ENCODE measurements at regions not wholly inside any gene's neighbourhood (a gene's known extent, or its start where the extent isn't known, plus 50 kb on each side); places are given as distances from the start of the nearest gene placed in this dataset.

DNA sequence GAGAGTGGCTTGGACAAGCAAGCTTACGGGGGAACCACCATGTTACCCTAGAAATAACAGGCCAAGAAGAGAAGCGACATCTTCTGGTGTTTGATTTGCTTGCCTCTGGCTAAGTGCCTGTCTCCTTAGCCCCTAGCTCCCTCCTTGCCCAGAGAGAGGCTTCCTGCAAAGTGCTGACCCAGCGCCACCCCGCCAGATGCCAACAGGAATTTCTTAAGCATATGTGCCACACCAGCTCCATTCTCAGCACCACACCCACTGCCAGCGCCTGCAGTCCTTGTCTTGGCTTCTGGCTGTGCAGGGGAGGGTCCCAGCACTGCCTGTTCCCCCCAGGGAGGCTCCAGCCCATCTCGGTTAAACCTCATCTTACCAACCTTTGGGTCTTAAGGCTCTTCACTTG, 74.2 kb upstream of the NCOR2 start (continued):
- TF ChIP-seq RARB (CRISPR knock-in tag; IDR thresholded peaks at IDR 0.05) = no peak
- no peak for TF ChIP-seq KDM5A (IDR thresholded peaks at IDR 0.05)
- TF ChIP-seq CBX2 (IDR thresholded peaks at IDR 0.05; ENCODE audit: borderline replicate concordance, low read depth) = no peak
- no peak for TF ChIP-seq FOSL2 (IDR thresholded peaks at IDR 0.05)
- no peak for TF ChIP-seq FOSL2 (CRISPR knock-in tag; IDR thresholded peaks at IDR 0.05)
- no peak for TF ChIP-seq TFCP2L1 (CRISPR knock-in tag; IDR thresholded peaks at IDR 0.05)
- no peak for TF ChIP-seq CHD4 (IDR thresholded peaks at IDR 0.05; ENCODE audit: borderline replicate concordance)
- TF ChIP-seq HOXB13 (CRISPR knock-in tag; IDR thresholded peaks at IDR 0.05; ENCODE audit: low read depth) = no peak
- TF ChIP-seq, protein P1, sequence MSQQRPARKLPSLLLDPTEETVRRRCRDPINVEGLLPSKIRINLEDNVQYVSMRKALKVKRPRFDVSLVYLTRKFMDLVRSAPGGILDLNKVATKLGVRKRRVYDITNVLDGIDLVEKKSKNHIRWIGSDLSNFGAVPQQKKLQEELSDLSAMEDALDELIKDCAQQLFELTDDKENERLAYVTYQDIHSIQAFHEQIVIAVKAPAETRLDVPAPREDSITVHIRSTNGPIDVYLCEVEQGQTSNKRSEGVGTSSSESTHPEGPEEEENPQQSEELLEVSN (IDR thresholded peaks at IDR 0.05; ENCODE audit: borderline replicate concordance, low read depth) = no peak

DNA sequence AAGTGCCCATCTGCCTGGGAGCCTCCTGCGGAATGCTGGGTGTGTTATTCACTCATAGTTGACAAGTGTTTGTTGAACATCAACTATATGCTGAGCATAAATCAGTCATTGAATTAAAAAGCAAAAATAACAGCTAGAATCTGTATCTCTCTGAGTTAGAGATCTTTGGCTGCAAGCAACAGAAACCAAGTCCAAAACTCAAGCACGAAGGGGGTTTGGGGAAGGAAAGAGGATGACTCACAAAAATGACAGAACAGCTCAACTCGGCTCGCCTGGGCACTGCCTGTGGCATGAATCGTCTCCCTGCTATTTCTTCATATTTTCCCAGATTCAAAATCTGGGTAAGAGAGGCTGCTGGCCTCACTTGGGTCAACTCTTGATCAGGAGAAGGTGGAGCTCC, 72.6 kb upstream of the NCOR2 start:
- peak overlapping the region in 1 of 2 experiments; percentile 71; a peak in 2 of 6 replicates for H3K27ac ChIP-seq
- no peaks in the 10 kb centered on the region for H3K9me3 ChIP-seq
- WGBS (ENCODE audit: missing lambda C conversion rate) = 23% methylated on average over 5 of the region's 5 CpGs
- 0 out of 3 replicates have a peak overlapping the region, but pooled peaks have one; percentile 11 for H3K4me2 ChIP-seq
- TF ChIP-seq FOSL2 (IDR thresholded peaks at IDR 0.05) = no peak
- TF ChIP-seq FOSL2 (CRISPR knock-in tag; IDR thresholded peaks at IDR 0.05) = peak; percentile 60
- TF ChIP-seq JUN (IDR thresholded peaks at IDR 0.05) = no peak
- ChIA-PET CTCF (interaction anchor here (0.7 to 1.8 kb wide), 4 partner anchors 16 to 131 kb away, joined by 3 to 8 read pairs (median 6); no protein-coding TSS in a partner anchor), POLR2A (no interaction called here)
- H3K4me1 ChIP-seq = peaks cover 30% of the 10 kb centered on the region
- peak in 1 of 2 experiments; percentile 28; a peak in 2 of 6 replicates for ATAC-seq
- no peak overlapping the region for H3K4me3 ChIP-seq
- no peak for FAIRE-seq
- DNase-seq (ENCODE audit: low read depth in 1 of 2, low spot score in 1 of 2) = peak in 1 of 2 experiments; percentile 39

DNA sequence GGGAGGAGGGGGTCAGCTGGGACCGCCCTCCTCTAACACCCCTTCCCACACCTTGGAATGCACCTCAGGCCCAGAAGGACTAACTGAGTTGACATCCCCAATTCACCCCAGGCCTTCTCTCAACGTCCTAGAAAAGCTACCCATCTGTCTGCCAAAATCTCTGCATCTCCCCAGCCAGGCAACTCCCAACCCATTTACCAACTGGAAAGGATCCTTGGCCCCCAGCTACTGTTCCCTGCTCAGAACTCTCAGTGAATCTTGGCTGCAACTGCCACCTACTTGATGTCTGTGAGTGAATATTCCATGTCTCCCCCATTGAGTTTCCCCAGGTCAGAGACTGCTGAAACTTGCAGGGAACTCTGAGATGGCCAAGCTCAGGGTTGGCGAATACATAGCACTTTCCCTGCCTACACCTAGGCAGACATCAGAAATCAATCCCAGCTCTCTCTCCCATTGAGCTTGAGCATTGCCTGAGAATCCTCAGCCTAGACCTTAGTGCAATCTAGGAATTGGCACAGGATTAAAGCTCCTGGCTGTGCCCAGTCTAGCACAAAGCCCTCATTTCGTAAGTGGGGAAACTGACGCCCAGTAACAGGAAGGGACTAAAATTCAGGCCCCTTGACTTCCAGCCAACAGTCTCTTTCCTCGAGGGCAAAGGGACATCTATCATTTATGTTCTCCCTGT, 71.9 kb upstream of the NCOR2 start:
- CTCF ChIA-PET = interaction anchor here (0.6 to 1.8 kb wide), 3 partner anchors 17 to 132 kb away, joined by 3 to 8 read pairs (median 3); no protein-coding TSS in a partner anchor
- peaks cover 31% of the 10 kb centered on the region for H3K4me1 ChIP-seq

DNA sequence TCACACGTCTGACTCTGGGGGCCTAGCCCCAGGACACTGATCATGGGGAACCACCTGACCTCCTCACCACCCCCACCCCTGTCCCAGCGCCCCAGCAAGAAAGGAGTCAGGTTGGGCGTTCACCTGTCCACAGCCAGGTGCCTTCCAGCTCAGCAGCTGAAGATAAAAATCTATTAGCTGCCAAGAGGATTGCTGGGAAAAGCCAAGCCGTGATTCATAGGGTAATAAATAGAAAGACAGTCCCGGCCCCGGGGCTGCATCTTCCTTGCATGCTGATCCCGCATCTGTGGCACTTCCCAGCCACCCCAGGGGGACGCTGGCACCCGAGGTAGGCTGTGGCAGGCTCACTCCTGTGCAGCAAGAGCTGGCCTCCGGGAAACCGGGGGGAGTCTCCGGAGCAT, 70.2 kb upstream of the NCOR2 start:
- ChIA-PET CTCF (no interaction called here), POLR2A (no interaction called here)
- Histone ChIP-seq H3K27ac (peak overlapping the region; percentile 13 to 71; a peak in 3 of 6 replicates), H3K4me1 (peaks cover 48% of the 10 kb centered on the region), H3K9me3 (no peaks in the 10 kb centered on the region), H3K4me2 (peak overlapping the region; percentile 5; the same call in 1 of the 3 replicates), H3K4me3 (no peak overlapping the region)
- WGBS (ENCODE audit: missing lambda C conversion rate) = 41% methylated on average over 12 of the region's 12 CpGs
- DNase-seq (ENCODE audit: low read depth in 1 of 2, low spot score in 1 of 2) = no peak
- no peak for ATAC-seq
- FAIRE-seq = no peak
- TF ChIP-seq ZNF302 (CRISPR knock-in tag; IDR thresholded peaks at IDR 0.05) = no peak
- no peak for TF ChIP-seq EP300 (IDR thresholded peaks at IDR 0.05)
- TF ChIP-seq, protein P2, sequence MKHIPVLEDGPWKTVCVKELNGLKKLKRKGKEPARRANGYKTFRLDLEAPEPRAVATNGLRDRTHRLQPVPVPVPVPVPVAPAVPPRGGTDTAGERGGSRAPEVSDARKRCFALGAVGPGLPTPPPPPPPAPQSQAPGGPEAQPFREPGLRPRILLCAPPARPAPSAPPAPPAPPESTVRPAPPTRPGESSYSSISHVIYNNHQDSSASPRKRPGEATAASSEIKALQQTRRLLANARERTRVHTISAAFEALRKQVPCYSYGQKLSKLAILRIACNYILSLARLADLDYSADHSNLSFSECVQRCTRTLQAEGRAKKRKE (CRISPR knock-in tag; IDR thresholded peaks at IDR 0.05; ENCODE audit: low read depth) = no peak
- TF ChIP-seq MYC (IDR thresholded peaks at IDR 0.05; ENCODE audit: borderline replicate concordance, low read length) = no peak
- TF ChIP-seq RCOR1 (IDR thresholded peaks at IDR 0.05; ENCODE audit: low read depth, low read length) = no peak
- TF ChIP-seq MAFK (IDR thresholded peaks at IDR 0.05; ENCODE audit: partially characterized antibody) = no peak
- TF ChIP-seq GATA3 (IDR thresholded peaks at IDR 0.05; ENCODE audit: borderline replicate concordance) = no peak
- TF ChIP-seq, protein P3, sequence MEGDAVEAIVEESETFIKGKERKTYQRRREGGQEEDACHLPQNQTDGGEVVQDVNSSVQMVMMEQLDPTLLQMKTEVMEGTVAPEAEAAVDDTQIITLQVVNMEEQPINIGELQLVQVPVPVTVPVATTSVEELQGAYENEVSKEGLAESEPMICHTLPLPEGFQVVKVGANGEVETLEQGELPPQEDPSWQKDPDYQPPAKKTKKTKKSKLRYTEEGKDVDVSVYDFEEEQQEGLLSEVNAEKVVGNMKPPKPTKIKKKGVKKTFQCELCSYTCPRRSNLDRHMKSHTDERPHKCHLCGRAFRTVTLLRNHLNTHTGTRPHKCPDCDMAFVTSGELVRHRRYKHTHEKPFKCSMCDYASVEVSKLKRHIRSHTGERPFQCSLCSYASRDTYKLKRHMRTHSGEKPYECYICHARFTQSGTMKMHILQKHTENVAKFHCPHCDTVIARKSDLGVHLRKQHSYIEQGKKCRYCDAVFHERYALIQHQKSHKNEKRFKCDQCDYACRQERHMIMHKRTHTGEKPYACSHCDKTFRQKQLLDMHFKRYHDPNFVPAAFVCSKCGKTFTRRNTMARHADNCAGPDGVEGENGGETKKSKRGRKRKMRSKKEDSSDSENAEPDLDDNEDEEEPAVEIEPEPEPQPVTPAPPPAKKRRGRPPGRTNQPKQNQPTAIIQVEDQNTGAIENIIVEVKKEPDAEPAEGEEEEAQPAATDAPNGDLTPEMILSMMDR (IDR thresholded peaks at IDR 0.05) = no peak
- no peak for TF ChIP-seq NFE2L2 (conservative IDR thresholded peaks at IDR 0.05; ENCODE audit: low read length)
- TF ChIP-seq FOXS1 (CRISPR knock-in tag; IDR thresholded peaks at IDR 0.05) = no peak
- no peak for TF ChIP-seq FOSB (CRISPR knock-in tag; IDR thresholded peaks at IDR 0.05)
- no peak for TF ChIP-seq NPAS2 (CRISPR knock-in tag; IDR thresholded peaks at IDR 0.05; ENCODE audit: borderline replicate concordance)
- TF ChIP-seq, protein P4, sequence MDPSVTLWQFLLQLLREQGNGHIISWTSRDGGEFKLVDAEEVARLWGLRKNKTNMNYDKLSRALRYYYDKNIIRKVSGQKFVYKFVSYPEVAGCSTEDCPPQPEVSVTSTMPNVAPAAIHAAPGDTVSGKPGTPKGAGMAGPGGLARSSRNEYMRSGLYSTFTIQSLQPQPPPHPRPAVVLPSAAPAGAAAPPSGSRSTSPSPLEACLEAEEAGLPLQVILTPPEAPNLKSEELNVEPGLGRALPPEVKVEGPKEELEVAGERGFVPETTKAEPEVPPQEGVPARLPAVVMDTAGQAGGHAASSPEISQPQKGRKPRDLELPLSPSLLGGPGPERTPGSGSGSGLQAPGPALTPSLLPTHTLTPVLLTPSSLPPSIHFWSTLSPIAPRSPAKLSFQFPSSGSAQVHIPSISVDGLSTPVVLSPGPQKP (IDR thresholded peaks at IDR 0.05; ENCODE audit: low read depth, low read length) = no peak

More for the DNA sequence above, 71.9 kb upstream of the NCOR2 start:
- TF ChIP-seq NPAS2 (CRISPR knock-in tag; IDR thresholded peaks at IDR 0.05; ENCODE audit: borderline replicate concordance) (no peak), CHD2 (IDR thresholded peaks at IDR 0.05; ENCODE audit: low read length, partially characterized antibody) (no peak), RAD21 (conservative IDR thresholded peaks at IDR 0.05 in 1 of 2, IDR thresholded peaks at IDR 0.05 in 1 of 2) (no peak), KDM1A (IDR thresholded peaks at IDR 0.05; ENCODE audit: low read depth) (no peak), ZSCAN20 (CRISPR knock-in tag; IDR thresholded peaks at IDR 0.05) (no peak), POLR2AphosphoS2 (conservative IDR thresholded peaks at IDR 0.05; ENCODE audit: low read length) (no peak)
- TF ChIP-seq, protein P5, sequence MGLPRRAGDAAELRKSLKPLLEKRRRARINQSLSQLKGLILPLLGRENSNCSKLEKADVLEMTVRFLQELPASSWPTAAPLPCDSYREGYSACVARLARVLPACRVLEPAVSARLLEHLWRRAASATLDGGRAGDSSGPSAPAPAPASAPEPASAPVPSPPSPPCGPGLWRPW (IDR thresholded peaks at IDR 0.05) = no peak
- Histone ChIP-seq H3K4me3 (no peak overlapping the region), H3K27ac (0 out of 6 replicates have a peak overlapping the region, but pooled peaks of 1 of the 2 experiments have one; percentile 71), H3K4me2 (no peak overlapping the region), H3K9me3 (no peaks in the 10 kb centered on the region)
- FAIRE-seq (no peak), DNase-seq (ENCODE audit: low read depth in 1 of 2, low spot score in 1 of 2) (no peak), ATAC-seq (no peak)
- POLR2A ChIA-PET = no interaction called here
- WGBS (ENCODE audit: missing lambda C conversion rate) = 68% methylated on average over 6 of the region's 6 CpGs

Data from A549 (cell line).